ENCODE measurements at regions not wholly inside any gene's neighbourhood (a gene's known extent, or its start where the extent isn't known, plus 50 kb on each side); places are given as distances from the start of the nearest gene placed in this dataset.
"Not testable (repeated sequence)": the region's sequence is repeated elsewhere in the genome, so short reads cannot be mapped to it uniquely, and the experiment has no call there.

GRCh38 chr4:155442267-155443105 lies 65.7 kb upstream of the MAP9 start:
- DNase-seq = peak; percentile 2

- DNase-seq = no peak
These were observed 64.7 kb upstream of the MAP9 start for GRCh38 chr4:155441475-155441874.

GRCh38 chr4:155439760-155440159 lies 63.0 kb upstream of the MAP9 start:
- not testable (repeated sequence) for DNase-seq

GRCh38 chr4:155434904-155435303 lies 58.1 kb upstream of the MAP9 start:
- no peak for DNase-seq

- DNase-seq = no peak
These were observed 57.6 kb upstream of the MAP9 start for GRCh38 chr4:155434366-155434765.

- no peak for DNase-seq
These were observed 57.0 kb upstream of the MAP9 start for GRCh38 chr4:155433636-155434360.

- no peak for DNase-seq
These were observed 54.4 kb upstream of the MAP9 start for GRCh38 chr4:155430895-155431795.

GRCh38 chr4:155428128-155428527 lies 51.4 kb upstream of the MAP9 start:
- DNase-seq = no peak

- no peak for DNase-seq
These were observed 50.2 kb upstream of the MAP9 start for GRCh38 chr4:155426953-155427352.

Measured in T1000 (cell line).